ENCODE measurements at regions not wholly inside any gene's neighbourhood (a gene's known extent, or its start where the extent isn't known, plus 50 kb on each side); places are given as distances from the start of the nearest gene placed in this dataset.

- no peak for TF ChIP-seq CTCF (IDR thresholded peaks at IDR 0.05; ENCODE audit: low read depth, low read length)
- no peak for TF ChIP-seq POLR2A (IDR thresholded peaks at IDR 0.05; ENCODE audit: extremely low read depth, insufficient read length)
- TF ChIP-seq MYC (IDR thresholded peaks at IDR 0.05; ENCODE audit: low read depth, low read length): no peak
Observed at GRCh38 chr2:78602862-78603261, 422.6 kb upstream of the REG3G start.

Measured in NB4 (cell line).